Stimulated activated naive CD8-positive, alpha-beta T cell treated with anti-CD3 and anti-CD28 coated beads, Interleukin-15, amount 100 ng/mL, for 72 hours (primary cell): ENCODE measurements at regions not wholly inside any gene's neighbourhood (a gene's known extent, or its start where the extent isn't known, plus 50 kb on each side); places are given as distances from the start of the nearest gene placed in this dataset.

Experiments
- ATAC-seq: fragments of 150-1000 bp; cut with Tn5 transposase; 2 replicates; pipeline ENCODE4 v1.10.0; 2021; ENCODE audit warnings: mild to moderate bottlenecking, moderate library complexity
- DNase-seq, 2 donors: peaks; one replicate each; pipeline ENCODE4 v3.0.0; 2021 to 2022
- H3K27ac Mint-ChIP-seq, 2 donors: one replicate each; pipeline ENCODE4 v1.8.0; 2022; ENCODE audit warnings: mild to moderate bottlenecking in 2 of 2, mixed read lengths in 2 of 2, moderate library complexity in 2 of 2
- H3K27me3 Mint-ChIP-seq: one replicate; pipeline ENCODE4 v1.8.0; 2022; ENCODE audit warnings: mixed read lengths
- H3K4me1 Mint-ChIP-seq: one replicate; pipeline ENCODE4 v1.8.0; 2022; ENCODE audit warnings: mild to moderate bottlenecking, mixed read lengths
- H3K4me3 Mint-ChIP-seq, 2 donors: one replicate each; pipeline ENCODE4 v1.8.0; 2022; ENCODE audit warnings: mild to moderate bottlenecking in 2 of 2, mixed read lengths in 2 of 2, moderate library complexity in 1 of 2
- H3K9me3 Mint-ChIP-seq, 2 donors: one replicate each; pipeline ENCODE4 v1.8.0; 2022; ENCODE audit warnings: mixed read lengths in 2 of 2

GRCh38 chr20:53839423-53840176 lies 230.8 kb downstream of the BCAS1 start:
- peaks cover 0 to 8% of the 10 kb centered on the region in 2 donors for H3K9me3 Mint-ChIP-seq
- peak overlapping the region; percentile 63 for H3K27ac Mint-ChIP-seq
- DNase-seq (peak; percentile 59 to 76), ATAC-seq (peak; percentile 64)
- peak overlapping the region; percentile 70 to 81 for H3K4me3 Mint-ChIP-seq
- peaks cover 89% of the 10 kb centered on the region for H3K4me1 Mint-ChIP-seq
- no peaks in the 10 kb centered on the region for H3K27me3 Mint-ChIP-seq

GRCh38 chr20:53838311-53838868 lies 232.0 kb downstream of the BCAS1 start:
- H3K9me3 Mint-ChIP-seq, result peaks cover 0 to 8% of the 10 kb centered on the region in 2 donors
- no peak for DNase-seq
- no peak for ATAC-seq
- H3K27ac Mint-ChIP-seq, result peak overlapping the region in 1 of 2 donors; percentile 57
- peak overlapping the region in 1 of 2 donors; percentile 70 for H3K4me3 Mint-ChIP-seq
- no peaks in the 10 kb centered on the region for H3K27me3 Mint-ChIP-seq
- peaks cover 89% of the 10 kb centered on the region for H3K4me1 Mint-ChIP-seq

- Mint-ChIP-seq H3K9me3 (peaks cover 6 to 17% of the 10 kb centered on the region in 2 donors), H3K4me3 (no peak overlapping the region), H3K27ac (peak overlapping the region; percentile 27 to 91), H3K4me1 (peaks cover 88% of the 10 kb centered on the region), H3K27me3 (no peaks in the 10 kb centered on the region)
- DNase-seq (no peak), ATAC-seq (no peak)
Measured at GRCh38 chr20:53837126-53837826, 233.1 kb downstream of the BCAS1 start.

GRCh38 chr20:53834749-53835148 lies 235.6 kb downstream of the BCAS1 start:
- DNase-seq, result no peak
- H3K9me3 Mint-ChIP-seq, result peaks cover 9 to 20% of the 10 kb centered on the region in 2 donors
- peak overlapping the region; percentile 82 to 88 for H3K4me3 Mint-ChIP-seq
- ATAC-seq, result no peak
- no peaks in the 10 kb centered on the region for H3K27me3 Mint-ChIP-seq
- peak overlapping the region; percentile 93 to 97 for H3K27ac Mint-ChIP-seq
- H3K4me1 Mint-ChIP-seq, result peaks cover 90% of the 10 kb centered on the region

GRCh38 chr20:53834062-53834442 lies 236.3 kb downstream of the BCAS1 start:
- DNase-seq (no peak), ATAC-seq (no peak)
- peaks cover 90% of the 10 kb centered on the region for H3K4me1 Mint-ChIP-seq
- peak overlapping the region; percentile 14 to 88 for H3K4me3 Mint-ChIP-seq
- peaks cover 9 to 20% of the 10 kb centered on the region in 2 donors for H3K9me3 Mint-ChIP-seq
- peak overlapping the region in 1 of 2 donors; percentile 93 for H3K27ac Mint-ChIP-seq
- no peaks in the 10 kb centered on the region for H3K27me3 Mint-ChIP-seq

GRCh38 chr20:53833333-53834061 lies 236.9 kb downstream of the BCAS1 start:
- DNase-seq (no peak), ATAC-seq (no peak)
- Mint-ChIP-seq H3K4me1 (peaks cover 90% of the 10 kb centered on the region), H3K4me3 (peak overlapping the region; percentile 14 to 33), H3K27ac (peak overlapping the region in 1 of 2 donors; percentile 27), H3K9me3 (peaks cover 9 to 20% of the 10 kb centered on the region in 2 donors), H3K27me3 (no peaks in the 10 kb centered on the region)

DNA sequence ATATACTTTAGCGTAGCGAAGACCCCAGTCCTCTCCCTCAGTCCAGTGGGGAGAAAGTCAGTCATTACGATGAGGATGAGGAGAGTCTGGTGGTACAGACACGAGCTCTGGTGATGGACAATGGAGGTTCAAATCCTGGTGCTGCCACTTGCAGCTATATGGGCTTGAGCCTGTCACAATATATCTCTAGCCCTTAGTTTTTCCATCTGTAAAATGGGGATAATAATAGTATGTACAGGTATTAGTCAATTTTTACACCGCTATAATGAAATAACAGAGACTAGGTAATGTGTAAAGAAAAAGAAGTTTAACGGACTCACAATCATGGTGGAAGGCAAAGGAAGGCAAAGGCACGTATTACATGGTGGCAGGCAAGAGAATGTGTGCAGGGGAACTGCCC lies 237.9 kb downstream of the BCAS1 start:
- DNase-seq (no peak), ATAC-seq (no peak)
- no peak overlapping the region for H3K4me3 Mint-ChIP-seq
- no peak overlapping the region for H3K27ac Mint-ChIP-seq
- peaks cover 90% of the 10 kb centered on the region for H3K4me1 Mint-ChIP-seq
- H3K27me3 Mint-ChIP-seq, result no peaks in the 10 kb centered on the region
- peaks cover 9 to 14% of the 10 kb centered on the region in 2 donors for H3K9me3 Mint-ChIP-seq

DNA sequence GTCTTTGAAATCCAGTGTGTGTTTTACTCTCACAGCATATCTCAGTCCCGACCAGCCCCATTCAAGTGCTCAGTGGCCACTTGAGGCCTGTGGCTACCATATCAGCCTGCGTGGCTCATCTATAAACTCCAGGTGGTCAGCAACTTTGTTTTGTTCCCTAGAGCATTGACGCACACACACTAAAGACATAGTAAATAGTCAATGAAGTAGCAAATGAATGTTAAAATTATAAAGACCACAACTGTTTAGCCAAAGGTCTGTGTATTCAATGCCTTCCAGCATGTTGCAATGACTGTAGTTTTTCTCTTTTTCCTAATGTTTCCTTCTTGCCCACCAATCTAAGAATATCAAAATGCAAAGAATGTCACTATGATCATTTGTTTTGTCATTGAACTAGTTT lies 238.2 kb upstream of the ZNF217 start:
- DNase-seq (no peak), ATAC-seq (no peak)
- no peak overlapping the region for H3K4me3 Mint-ChIP-seq
- no peaks in the 10 kb centered on the region for H3K27me3 Mint-ChIP-seq
- H3K27ac Mint-ChIP-seq, result no peak overlapping the region
- peaks cover 9 to 12% of the 10 kb centered on the region in 2 donors for H3K9me3 Mint-ChIP-seq
- H3K4me1 Mint-ChIP-seq, result peaks cover 90% of the 10 kb centered on the region

- Mint-ChIP-seq H3K9me3 (peaks cover 9 to 12% of the 10 kb centered on the region in 2 donors), H3K27me3 (no peaks in the 10 kb centered on the region), H3K27ac (no peak overlapping the region), H3K4me3 (peak overlapping the region in 1 of 2 donors; percentile 40), H3K4me1 (peaks cover 93% of the 10 kb centered on the region)
- no peak for ATAC-seq
- no peak for DNase-seq
Measured at GRCh38 chr20:53831228-53831627, 237.6 kb upstream of the ZNF217 start.

GRCh38 chr20:53829724-53830521 lies 236.3 kb upstream of the ZNF217 start:
- no peak for DNase-seq
- Mint-ChIP-seq H3K27ac (peak overlapping the region; percentile 96 to 97), H3K9me3 (peaks cover 9 to 12% of the 10 kb centered on the region in 2 donors), H3K27me3 (no peaks in the 10 kb centered on the region), H3K4me3 (peak overlapping the region; percentile 83 to 87), H3K4me1 (peaks cover 85% of the 10 kb centered on the region)
- no peak for ATAC-seq

GRCh38 chr20:53829255-53829723 lies 235.7 kb upstream of the ZNF217 start:
- ATAC-seq (peak; percentile 88), DNase-seq (no peak)
- H3K27ac Mint-ChIP-seq, result peak overlapping the region; percentile 96 to 97
- peak overlapping the region; percentile 83 to 87 for H3K4me3 Mint-ChIP-seq
- no peaks in the 10 kb centered on the region for H3K27me3 Mint-ChIP-seq
- peaks cover 79% of the 10 kb centered on the region for H3K4me1 Mint-ChIP-seq
- peaks cover 9 to 12% of the 10 kb centered on the region in 2 donors for H3K9me3 Mint-ChIP-seq

GRCh38 chr20:53828682-53829254 lies 235.1 kb upstream of the ZNF217 start:
- Mint-ChIP-seq H3K4me1 (peaks cover 73% of the 10 kb centered on the region), H3K27ac (peak overlapping the region; percentile 96 to 97), H3K27me3 (no peaks in the 10 kb centered on the region), H3K4me3 (peak overlapping the region; percentile 83 to 87), H3K9me3 (peaks cover 9 to 12% of the 10 kb centered on the region in 2 donors)
- no peak for DNase-seq
- peak; percentile 18 for ATAC-seq

- DNase-seq (no peak), ATAC-seq (no peak)
- H3K4me3 Mint-ChIP-seq, result peak overlapping the region; percentile 83 to 87
- peaks cover 68% of the 10 kb centered on the region for H3K4me1 Mint-ChIP-seq
- H3K9me3 Mint-ChIP-seq, result peaks cover 9 to 12% of the 10 kb centered on the region in 2 donors
- peak overlapping the region in 1 of 2 donors; percentile 97 for H3K27ac Mint-ChIP-seq
- H3K27me3 Mint-ChIP-seq, result no peaks in the 10 kb centered on the region
Measured at GRCh38 chr20:53828088-53828681, 234.5 kb upstream of the ZNF217 start.
